Endothelial cell of umbilical vein (primary cell): ENCODE measurements at regions not wholly inside any gene's neighbourhood (a gene's known extent, or its start where the extent isn't known, plus 50 kb on each side); places are given as distances from the start of the nearest gene placed in this dataset.

Source experiments
- BruUV-seq: library from RNA; stranded (reverse); fragments of 400-500 nt; replicated peaks from 2 replicates; lab custom pipeline; 2021; lab: Mats Ljungman, UMichigan
- CTCF ChIA-PET: fragments of 300-600, 350-600 bp; sonication (Branson Sonifier 250); formaldehyde crosslinking; loops from one replicate; lab custom pipeline; 2021; ENCODE audit warnings: antibody characterized with exemption, inconsistent platforms; lab: Charles Lee
- POLR2A ChIA-PET: fragments of 300-600, 350-600 bp; sonication (Branson Sonifier 250); formaldehyde crosslinking; loops from one replicate; lab custom pipeline; 2021; ENCODE audit warnings: antibody characterized with exemption, inconsistent platforms; lab: Charles Lee
- DNase-seq: peaks from one replicate; pipeline ENCODE4 v3.0.0-alpha.2; 2011; ENCODE audit warnings: low read depth, low spot score
- FAIRE-seq: peaks from 2 replicates; lab custom pipeline; 2011; peaks lifted over from hg19 to GRCh38; lab: Jason Lieb, UNC
- H2AFZ ChIP-seq: 2 replicates; pipeline ENCODE4 v1.6.0; 2012; ENCODE audit warnings: low read depth, low read length, control low read depth, inconsistent platforms
- H3K27ac ChIP-seq: 2 replicates; pipeline ENCODE4 v1.5.1; 2011; ENCODE audit warnings: low read depth, mild to moderate bottlenecking, control low read depth, low read length, moderate library complexity; ENCODE audit not compliant: insufficient read depth
- H3K27me3 ChIP-seq, 2 experiments: 2 replicates each; pipeline versions ENCODE4 v1.6.0 to v1.6.1; 2011; ENCODE audit warnings: low read length in 2 of 2, mixed read lengths in 1 of 2; ENCODE audit not compliant: control insufficient read depth in 2 of 2, insufficient read depth in 2 of 2
- H3K36me3 ChIP-seq, 2 experiments: 2 replicates in 1 of 2; 3 replicates in 1 of 2; pipeline ENCODE4 v1.5.1; 2011; ENCODE audit warnings: low read length in 2 of 2, mild to moderate bottlenecking in 1 of 2, moderate library complexity in 1 of 2; ENCODE audit not compliant: control insufficient read depth in 2 of 2, insufficient read depth in 2 of 2; ENCODE audit errors: extremely low read depth in 1 of 2
- H3K4me1 ChIP-seq: 3 replicates; pipeline ENCODE4 v1.5.1; 2011; ENCODE audit warnings: mild to moderate bottlenecking, low read length; ENCODE audit not compliant: control insufficient read depth, insufficient read depth; ENCODE audit errors: extremely low read depth
- H3K4me2 ChIP-seq: 2 replicates; pipeline ENCODE4 v1.6.1; 2011; ENCODE audit warnings: low read length, control low read depth, mixed read lengths; ENCODE audit not compliant: insufficient read depth
- H3K4me3 ChIP-seq, 3 experiments: fragments of 200-600 bp in 1 of 3; sonication (generic), shearing (Covaris generic) in 1 of 3; replicated peaks in 1 of 3; 2 replicates each; pipeline ENCODE4 v1.5.1; 2011 to 2016; ENCODE audit warnings: control low read depth in 3 of 3, low read length in 3 of 3, mild to moderate bottlenecking in 2 of 3, inconsistent platforms in 1 of 3, low read depth in 1 of 3, moderate library complexity in 1 of 3; ENCODE audit not compliant: insufficient read depth in 1 of 3
- H3K79me2 ChIP-seq: 2 replicates; pipeline ENCODE4 v1.6.0; 2012; ENCODE audit warnings: low read length, inconsistent platforms; ENCODE audit not compliant: control insufficient read depth, insufficient read depth
- H3K9ac ChIP-seq: replicated peaks from 2 replicates; pipeline ENCODE3; 2011; ENCODE audit warnings: low read length, control low read depth; ENCODE audit not compliant: insufficient read depth; ENCODE audit errors: extremely low read depth
- H3K9me1 ChIP-seq: replicated peaks from 3 replicates; pipeline ENCODE4 v1.6.0; 2011; ENCODE audit warnings: mild to moderate bottlenecking, low read length; ENCODE audit not compliant: control insufficient read depth, insufficient read depth; ENCODE audit errors: extremely low read depth
- H3K9me3 ChIP-seq: replicated peaks from 2 replicates; pipeline ENCODE4 v1.5.1; 2012; ENCODE audit warnings: low read length, inconsistent platforms; ENCODE audit not compliant: control insufficient read depth, insufficient read depth
- H4K20me1 ChIP-seq: replicated peaks from 2 replicates; pipeline ENCODE3; 2011; ENCODE audit warnings: mild to moderate bottlenecking, low read length; ENCODE audit not compliant: control insufficient read depth, insufficient read depth; ENCODE audit errors: extremely low read depth
- CTCF ChIP-seq, 2 donors: IDR thresholded peaks; 1 replicate in 1 of 2; 2 replicates in 1 of 2; pipeline ENCODE4 v1.5.1; 2011; ENCODE audit warnings: low read length in 2 of 2, mild to moderate bottlenecking in 2 of 2, moderate library complexity in 2 of 2, control low read depth in 1 of 2, inconsistent platforms in 1 of 2, low read depth in 1 of 2; ENCODE audit not compliant: insufficient read depth in 1 of 2; ENCODE audit errors: extremely low read depth in 1 of 2
- FOS ChIP-seq: IDR thresholded peaks from 2 replicates; pipeline ENCODE4 v1.6.1; 2011; ENCODE audit warnings: mild to moderate bottlenecking, low read length, moderate library complexity, borderline replicate concordance; ENCODE audit not compliant: insufficient read depth
- GATA2 ChIP-seq: IDR thresholded peaks from 2 replicates; pipeline ENCODE4 v1.7.0; 2011; ENCODE audit warnings: low read depth, mild to moderate bottlenecking, moderate library complexity, mixed read lengths, low read length; ENCODE audit not compliant: insufficient read length, insufficient read depth
- JUN ChIP-seq: IDR thresholded peaks from 2 replicates; pipeline ENCODE4 v1.6.1; 2011; ENCODE audit warnings: borderline replicate concordance, low read depth; ENCODE audit not compliant: insufficient read length, insufficient read depth
- MAX ChIP-seq: IDR thresholded peaks from 2 replicates; pipeline ENCODE4 v1.6.1; 2011; ENCODE audit not compliant: insufficient read depth, insufficient read length
- MYC ChIP-seq: IDR thresholded peaks from one replicate; pipeline ENCODE4 v1.6.1; 2011; ENCODE audit warnings: mild to moderate bottlenecking, low read depth, low read length
- POLR2A ChIP-seq: IDR thresholded peaks from 2 replicates; pipeline ENCODE4 v1.6.1; 2012; ENCODE audit warnings: low read depth, mild to moderate bottlenecking, control low read depth, low read length
- dilution Hi-C: fragments of 300-500 bp; cut with MboI; formaldehyde crosslinking; loops from one replicate; pipeline ENCODE4 v1.15.0; 2019; ENCODE audit warnings: low sequenced_read_pairs; ENCODE audit not compliant: extremely low pct_ligation_motif_present
- intact Hi-C: fragments of 100-400 bp; cut with micrococcal nuclease; formaldehyde crosslinking; loops from one replicate; pipeline ENCODE4 v1.10.0; 2022

- dilution Hi-C loops (no loop called here), intact Hi-C loops (no loop called here)
- Histone ChIP-seq H3K4me2 (no peak overlapping the region), H3K27me3 (no peaks in the 10 kb centered on the region), H4K20me1 (no peaks in the 10 kb centered on the region), H3K36me3 (no peaks in the 10 kb centered on the region), H3K79me2 (no peaks in the 10 kb centered on the region), H3K9ac (no peak overlapping the region), H3K9me1 (no peaks in the 10 kb centered on the region), H2AFZ (no peak overlapping the region), H3K4me3 (no peak overlapping the region), H3K27ac (no peak overlapping the region), H3K4me1 (peaks cover 5% of the 10 kb centered on the region), H3K9me3 (no peaks in the 10 kb centered on the region)
- no TSS peak for BruUV-seq
- FAIRE-seq (no peak), DNase-seq (no peak)
- ChIA-PET POLR2A (no interaction called here), CTCF (interaction anchor here (0.7 to 1.1 kb wide), 2 partner anchors 11 to 45 kb away, joined by 3 read pairs; no protein-coding TSS in a partner anchor)
- no peak for TF ChIP-seq POLR2A
- TF ChIP-seq FOS = no peak
- no peak for TF ChIP-seq MAX
- TF ChIP-seq MYC = no peak
These were observed 237.6 kb upstream of the C2CD4B start for GRCh38 chr15:62402687-62403086.

- Histone ChIP-seq H3K9me3 (no peaks in the 10 kb centered on the region), H3K9me1 (no peaks in the 10 kb centered on the region), H3K4me2 (no peak overlapping the region), H3K27me3 (no peaks in the 10 kb centered on the region), H3K4me1 (peaks cover 5% of the 10 kb centered on the region), H3K36me3 (no peaks in the 10 kb centered on the region), H3K9ac (no peak overlapping the region), H3K27ac (no peak overlapping the region), H3K4me3 (no peak overlapping the region), H3K79me2 (no peaks in the 10 kb centered on the region), H2AFZ (no peak overlapping the region), H4K20me1 (no peaks in the 10 kb centered on the region)
- BruUV-seq = no TSS peak
- TF ChIP-seq MYC (no peak), JUN (no peak), FOS (no peak), POLR2A (no peak), MAX (no peak), CTCF (IDR thresholded peaks at IDR 0.05; ENCODE audit: extremely low read depth in 1 of 2, insufficient read depth in 1 of 2, low read depth in 1 of 2, low read length in 2 of 2) (no peak), GATA2 (no peak)
- ChIA-PET POLR2A (no interaction called here), CTCF (interaction anchor here (0.7 to 0.8 kb wide), 2 partner anchors 45 kb away, joined by 3 read pairs; no protein-coding TSS in a partner anchor)
- intact Hi-C loops = no loop called here
- FAIRE-seq (no peak), DNase-seq (peak; percentile 11)
- dilution Hi-C loops = no loop called here
These were observed 238.2 kb upstream of the C2CD4B start for GRCh38 chr15:62403164-62403809.
